Panc1 (cell line): ENCODE measurements at regions not wholly inside any gene's neighbourhood (a gene's known extent, or its start where the extent isn't known, plus 50 kb on each side); places are given as distances from the start of the nearest gene placed in this dataset.

Experiments
- ATAC-seq: fragments of 200-7000 bp; cut with Tn5 transposase; 2 replicates; pipeline ENCODE4 v1.9.1; 2020; ENCODE audit warnings: mild to moderate bottlenecking, moderate library complexity
- BruUV-seq: library from RNA; stranded (reverse); fragments of 400-500 nt; replicated peaks from 2 replicates; lab custom pipeline; 2021; lab: Mats Ljungman, UMichigan
- CTCF ChIA-PET: fragments of 300-600 bp; sonication (Branson Sonifier 250); formaldehyde crosslinking; loops from one replicate; lab custom pipeline; 2022; ENCODE audit warnings: antibody characterized with exemption; lab: Charles Lee
- POLR2A ChIA-PET: fragments of 300-600 bp; sonication (Branson Sonifier 250); formaldehyde crosslinking; loops from one replicate; lab custom pipeline; 2022; ENCODE audit warnings: antibody characterized with exemption; lab: Charles Lee
- DNase-seq: peaks from one replicate; pipeline ENCODE4 v3.0.0-alpha.2; 2010; ENCODE audit warnings: low read depth, low spot score
- H3K27ac ChIP-seq: 2 replicates; pipeline ENCODE4 v1.5.1; 2011; ENCODE audit warnings: mild to moderate bottlenecking, low read length, inconsistent platforms
- H3K27me3 ChIP-seq: fragments of 200-500 bp; sonication (Bioruptor generic); 2 replicates; pipeline ENCODE4 v1.6.0; 2014; ENCODE audit warnings: low read length, inconsistent platforms; ENCODE audit not compliant: control insufficient read depth, insufficient read depth
- H3K36me3 ChIP-seq: fragments of 200-500 bp; sonication (Bioruptor generic); 2 replicates; pipeline ENCODE4 v1.5.1; 2014; ENCODE audit warnings: inconsistent platforms, mild to moderate bottlenecking, low read length, moderate library complexity; ENCODE audit not compliant: control insufficient read depth, insufficient read depth
- H3K4me1 ChIP-seq: 2 replicates; pipeline ENCODE4 v1.5.1; 2011; ENCODE audit warnings: inconsistent platforms, mild to moderate bottlenecking, low read length, moderate library complexity; ENCODE audit not compliant: control insufficient read depth, insufficient read depth
- H3K4me3 ChIP-seq, 2 experiments: 2 replicates each; pipeline ENCODE4 v1.5.1; 2011 to 2012; ENCODE audit warnings: low read depth in 2 of 2, low read length in 2 of 2, mild to moderate bottlenecking in 2 of 2, inconsistent platforms in 1 of 2, moderate library complexity in 1 of 2
- H3K9me3 ChIP-seq: fragments of 200-500 bp; sonication (Bioruptor generic); 2 replicates; pipeline ENCODE4 v1.5.1; 2014; ENCODE audit warnings: low read depth, mild to moderate bottlenecking, inconsistent platforms, low read length, moderate library complexity; ENCODE audit not compliant: control insufficient read depth, insufficient read depth
- CTCF ChIP-seq: fragments of 450-650 bp; IDR thresholded peaks from 2 replicates; pipeline ENCODE4 v1.5.1; 2017; ENCODE audit warnings: mild to moderate bottlenecking
- POLR2AphosphoS5 ChIP-seq: IDR thresholded peaks from 2 replicates; pipeline ENCODE4 v1.6.1; 2012; ENCODE audit warnings: mild to moderate bottlenecking, low read depth, low read length, moderate library complexity
- REST ChIP-seq, 2 experiments: IDR thresholded peaks; 2 replicates each; pipeline ENCODE4 v1.6.1; 2011 to 2012; ENCODE audit warnings: low read depth in 2 of 2, control low read depth in 1 of 2, low read length in 1 of 2, mild to moderate bottlenecking in 1 of 2, moderate library complexity in 1 of 2; ENCODE audit not compliant: insufficient read depth in 1 of 2
- SIN3A ChIP-seq: IDR thresholded peaks from 2 replicates; pipeline ENCODE4 v1.6.1; 2012; ENCODE audit warnings: low read depth, mild to moderate bottlenecking, low read length, moderate library complexity, borderline replicate concordance; ENCODE audit not compliant: insufficient read depth
- TCF7L2 ChIP-seq: IDR thresholded peaks from 2 replicates; pipeline ENCODE4 v1.6.1; 2011; ENCODE audit warnings: mild to moderate bottlenecking, low read depth, low read length, inconsistent platforms
- in situ Hi-C: cut with HindIII; loops from 2 replicates; pipeline ENCODE4 v1.10.0; 2016; ENCODE audit warnings: low sequenced_read_pairs, low pct_unique_long_range_greater_than_20kb
- intact Hi-C: fragments of 100-400 bp; cut with micrococcal nuclease; formaldehyde crosslinking; loops from one replicate; pipeline ENCODE4 v1.10.0; 2022; ENCODE audit not compliant: unreplicated experiment

- Histone ChIP-seq H3K27ac (no peak overlapping the region), H3K27me3 (peaks cover 13% of the 10 kb centered on the region), H3K4me3 (no peak overlapping the region), H3K9me3 (no peaks in the 10 kb centered on the region), H3K36me3 (no peaks in the 10 kb centered on the region), H3K4me1 (no peaks in the 10 kb centered on the region)
- ChIA-PET POLR2A (no interaction called here), CTCF (no interaction called here)
- no peak for ATAC-seq
- TF ChIP-seq CTCF (no peak), REST (IDR thresholded peaks at IDR 0.05; ENCODE audit: insufficient read depth in 1 of 2, low read depth in 2 of 2, low read length in 1 of 2) (no peak), POLR2AphosphoS5 (no peak), SIN3A (no peak), TCF7L2 (no peak)
- intact Hi-C loops: no loop called here
- in situ Hi-C loops: no loop called here
- DNase-seq: no peak
- no TSS peak for BruUV-seq
These were observed 126.1 kb upstream of the POC5 start for GRCh38 chr5:75843319-75843718.

GRCh38 chr5:75839547-75839946, 122.3 kb upstream of the POC5 start:
- no peak for DNase-seq
- no peaks in the 10 kb centered on the region for H3K36me3 ChIP-seq
- H3K4me1 ChIP-seq: no peaks in the 10 kb centered on the region
- in situ Hi-C loops: no loop called here
- no peak overlapping the region for H3K27ac ChIP-seq
- H3K4me3 ChIP-seq: no peak overlapping the region
- intact Hi-C loops: no loop called here
- BruUV-seq: no TSS peak
- no peak for ATAC-seq
- H3K9me3 ChIP-seq: no peaks in the 10 kb centered on the region
- POLR2A ChIA-PET: no interaction called here
- no peak for TF ChIP-seq REST (IDR thresholded peaks at IDR 0.05; ENCODE audit: insufficient read depth in 1 of 2, low read depth in 2 of 2, low read length in 1 of 2)
- no peak for TF ChIP-seq CTCF
- no peak for TF ChIP-seq TCF7L2
- no peak for TF ChIP-seq SIN3A
- TF ChIP-seq POLR2AphosphoS5: no peak
- no peaks in the 10 kb centered on the region; the same call in 1 of the 2 replicates for H3K27me3 ChIP-seq
- CTCF ChIA-PET: no interaction called here
